HG03571 (cell line): ENCODE measurements at regions not wholly inside any gene's neighbourhood (a gene's known extent, or its start where the extent isn't known, plus 50 kb on each side); places are given as distances from the start of the nearest gene placed in this dataset.
"Not testable (repeated sequence)": the region's sequence is repeated elsewhere in the genome, so short reads cannot be mapped to it uniquely, and the experiment has no call there.

Source experiments
- ATAC-seq: cut with Tn5 transposase; IDR thresholded peaks from one replicate; pipeline ENCODE4 v1.9.1; 2021; ENCODE audit not compliant: unreplicated experiment

DNA sequence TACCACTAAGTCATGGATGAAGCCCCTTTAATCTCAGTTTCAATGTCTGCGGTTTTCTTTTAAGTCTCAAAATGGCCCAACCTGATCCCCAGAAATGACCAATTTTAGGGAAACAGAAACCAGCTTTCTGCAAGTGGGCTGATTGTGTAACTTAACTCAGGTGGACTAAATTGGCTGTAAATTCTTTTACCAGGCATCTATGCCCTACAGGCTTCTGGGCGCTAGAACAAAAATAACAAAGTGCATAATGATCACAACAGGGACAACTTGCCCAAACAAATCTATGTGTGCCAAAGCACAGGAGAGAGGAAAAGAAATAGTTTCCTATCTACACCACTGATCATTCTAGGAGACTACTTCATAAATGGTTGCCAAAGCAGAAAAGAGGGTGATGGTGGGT lies 112.3 kb upstream of the SETBP1 start:
- no peak for ATAC-seq

DNA sequence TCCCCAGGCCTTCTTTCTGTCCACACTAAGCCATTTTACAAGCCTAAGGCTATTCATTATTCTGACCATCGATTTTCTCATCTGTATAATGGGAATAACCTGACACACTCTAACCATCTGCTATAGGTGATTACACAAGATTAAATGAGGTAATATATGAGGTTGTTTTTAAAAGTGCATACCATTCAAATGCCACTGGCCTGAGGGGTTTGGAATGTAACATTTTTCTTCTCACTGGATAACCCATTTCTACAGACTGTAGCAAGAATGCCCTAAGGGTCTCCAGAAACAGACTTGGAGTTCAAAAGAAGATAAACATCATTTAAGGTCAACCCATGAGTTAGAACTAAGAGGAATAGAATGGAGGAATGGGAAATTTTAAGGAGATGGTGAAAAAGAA lies 111.7 kb upstream of the SETBP1 start:
- ATAC-seq = no peak

DNA sequence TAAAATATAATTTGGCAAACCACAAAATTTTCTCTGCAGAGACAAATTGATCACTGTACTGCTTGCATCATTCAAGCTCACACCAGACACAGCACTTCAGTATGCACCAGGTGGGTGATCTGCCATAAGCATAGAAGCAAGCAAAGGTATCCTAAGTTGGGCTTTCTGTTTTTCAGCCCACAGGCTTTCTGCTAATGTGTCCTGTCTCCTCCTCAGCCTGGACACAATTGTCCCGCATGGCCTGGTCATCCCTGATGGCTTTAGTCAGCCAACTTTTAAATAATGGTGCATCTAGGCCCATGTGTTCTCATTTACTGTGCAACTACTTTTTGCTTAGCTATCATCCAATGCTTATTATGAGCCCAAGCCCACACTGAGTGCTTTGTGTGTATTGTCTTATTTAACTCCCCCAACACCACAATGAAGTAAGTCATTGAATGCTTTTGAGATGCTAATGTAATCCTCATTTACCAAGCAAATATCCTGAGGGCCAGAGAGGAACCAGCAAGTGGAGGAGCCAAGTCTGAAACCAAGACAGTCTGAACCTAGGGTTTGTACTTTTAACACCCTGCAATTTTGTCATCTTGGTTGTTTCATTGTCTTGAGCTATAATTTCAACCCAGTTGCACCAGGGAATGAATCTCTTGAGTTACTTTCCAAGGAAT lies 111.2 kb upstream of the SETBP1 start:
- no peak for ATAC-seq

DNA sequence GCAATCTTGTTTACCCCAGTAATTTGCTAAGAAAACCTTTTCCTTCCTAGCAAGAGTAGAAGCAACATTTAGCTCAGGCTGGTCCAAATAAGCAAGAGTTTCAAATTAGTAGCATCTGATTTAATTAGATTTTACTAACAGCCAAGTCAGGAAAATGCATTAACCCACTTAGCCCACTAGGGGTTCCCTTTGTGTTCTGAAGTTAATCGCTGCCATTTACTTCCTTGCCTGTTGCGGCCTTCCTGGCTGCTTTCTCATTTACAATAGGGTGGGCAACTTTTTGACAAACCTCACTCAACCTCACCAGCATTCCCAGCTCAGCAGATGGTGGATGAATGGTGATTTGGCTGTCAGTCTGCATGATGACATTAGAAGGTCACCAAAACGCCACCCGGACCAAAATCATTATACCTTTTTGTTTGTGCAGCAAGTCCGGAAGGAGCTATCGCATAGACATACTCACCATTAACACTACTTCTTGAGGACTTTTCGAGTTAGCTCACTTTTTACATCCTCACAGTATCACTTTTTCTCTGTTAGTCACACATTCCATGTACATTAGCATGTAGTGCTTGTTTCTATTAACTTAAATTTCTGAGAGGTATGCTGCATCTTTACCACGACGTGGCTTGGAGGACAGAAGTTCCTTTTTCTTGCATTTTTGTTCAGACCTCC lies 101.5 kb upstream of the SETBP1 start:
- ATAC-seq = no peak

DNA sequence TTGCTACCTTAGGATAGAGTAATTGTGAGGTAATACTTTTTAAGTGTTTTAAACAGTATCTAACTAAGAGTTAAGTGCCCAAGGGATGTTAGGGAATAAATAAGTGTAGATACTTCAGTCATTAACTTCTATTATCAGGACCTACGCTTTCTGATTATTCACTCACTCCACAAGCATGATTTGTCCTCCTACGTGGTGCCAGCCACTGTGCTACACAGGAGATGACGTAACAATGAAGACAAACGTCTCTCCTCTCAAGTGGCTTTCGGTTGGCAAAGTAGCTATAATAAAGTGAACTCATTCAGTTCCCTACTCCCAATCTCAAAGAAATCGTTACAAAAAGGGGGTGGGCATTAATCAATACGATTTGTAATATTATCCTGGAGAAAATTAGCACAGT lies 100.9 kb upstream of the SETBP1 start:
- ATAC-seq = no peak

DNA sequence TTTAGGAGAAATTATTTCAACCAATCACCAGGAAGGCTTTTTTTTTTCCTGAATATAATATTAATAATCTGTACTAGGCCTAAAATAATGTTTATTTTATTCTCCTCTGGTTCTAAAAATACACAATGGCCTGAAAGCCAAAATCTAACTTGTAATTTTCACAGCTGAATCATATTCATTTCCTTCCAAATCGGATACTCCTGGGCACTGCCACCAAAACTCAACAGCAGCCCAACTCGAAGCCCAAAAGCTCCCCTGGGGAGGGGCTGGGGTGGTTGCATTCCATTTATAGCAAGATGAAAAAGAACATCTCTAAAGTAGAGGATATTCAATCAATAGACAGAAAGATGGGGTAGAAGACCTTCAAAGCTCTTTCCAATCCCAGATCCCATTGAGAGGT lies 100.5 kb upstream of the SETBP1 start:
- ATAC-seq = no peak

DNA sequence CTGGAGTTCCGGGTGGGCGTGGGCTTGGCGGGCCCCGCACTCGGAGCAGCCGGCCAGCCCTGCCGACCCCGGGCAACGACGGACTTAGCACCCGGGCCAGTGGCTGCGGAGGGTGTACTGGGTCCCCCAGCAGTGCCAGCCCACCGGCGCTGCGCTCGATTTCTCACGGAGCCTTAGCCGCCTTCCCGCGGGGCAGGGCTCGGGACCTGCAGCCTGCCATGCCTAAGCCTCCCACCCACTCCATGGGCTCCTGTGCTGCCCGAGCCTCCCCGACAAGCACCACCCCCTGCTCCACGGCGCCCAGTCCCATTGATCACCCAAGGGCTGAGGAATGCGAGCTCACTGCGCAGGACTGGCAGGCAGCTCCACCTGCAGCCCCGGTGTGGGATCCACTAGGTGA lies 99.9 kb upstream of the SETBP1 start:
- not testable (repeated sequence) for ATAC-seq

DNA sequence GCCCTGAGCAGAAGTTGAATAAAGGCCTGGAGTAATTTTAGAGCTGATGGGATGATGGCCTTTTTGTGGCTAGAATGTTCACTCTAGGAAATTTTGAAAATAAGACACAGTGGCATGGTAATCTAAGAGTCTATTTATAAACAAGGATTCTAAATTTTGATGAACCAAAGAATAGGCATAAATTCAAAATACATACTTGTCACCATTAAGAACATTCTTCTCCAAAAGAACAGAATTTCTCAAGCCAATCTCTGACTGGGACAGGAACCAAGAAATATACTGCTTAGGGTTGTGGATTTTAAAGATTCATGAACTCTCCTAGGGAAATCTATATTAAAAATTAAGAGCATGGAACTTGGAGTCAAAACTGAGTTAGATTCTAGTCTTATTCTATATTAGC lies 98.2 kb upstream of the SETBP1 start:
- ATAC-seq = no peak

DNA sequence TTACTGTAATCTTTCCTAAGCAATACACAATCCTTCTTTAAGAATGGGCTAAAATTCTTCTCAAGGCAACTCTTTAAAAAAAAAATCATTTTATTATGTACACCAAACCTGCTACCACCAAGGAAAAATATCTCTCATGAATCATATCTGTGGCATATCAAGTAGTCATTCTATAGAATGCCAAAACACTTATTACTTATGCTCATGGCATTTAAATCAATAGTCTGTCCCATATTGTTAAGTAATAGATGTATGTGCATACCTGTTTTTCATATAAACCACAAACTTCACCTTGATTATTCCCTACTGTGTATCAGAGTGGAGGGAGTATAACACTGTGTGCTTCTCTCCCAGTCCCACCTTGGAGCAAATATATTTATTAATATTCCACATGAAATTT lies 95.8 kb upstream of the SETBP1 start:
- no peak for ATAC-seq

DNA sequence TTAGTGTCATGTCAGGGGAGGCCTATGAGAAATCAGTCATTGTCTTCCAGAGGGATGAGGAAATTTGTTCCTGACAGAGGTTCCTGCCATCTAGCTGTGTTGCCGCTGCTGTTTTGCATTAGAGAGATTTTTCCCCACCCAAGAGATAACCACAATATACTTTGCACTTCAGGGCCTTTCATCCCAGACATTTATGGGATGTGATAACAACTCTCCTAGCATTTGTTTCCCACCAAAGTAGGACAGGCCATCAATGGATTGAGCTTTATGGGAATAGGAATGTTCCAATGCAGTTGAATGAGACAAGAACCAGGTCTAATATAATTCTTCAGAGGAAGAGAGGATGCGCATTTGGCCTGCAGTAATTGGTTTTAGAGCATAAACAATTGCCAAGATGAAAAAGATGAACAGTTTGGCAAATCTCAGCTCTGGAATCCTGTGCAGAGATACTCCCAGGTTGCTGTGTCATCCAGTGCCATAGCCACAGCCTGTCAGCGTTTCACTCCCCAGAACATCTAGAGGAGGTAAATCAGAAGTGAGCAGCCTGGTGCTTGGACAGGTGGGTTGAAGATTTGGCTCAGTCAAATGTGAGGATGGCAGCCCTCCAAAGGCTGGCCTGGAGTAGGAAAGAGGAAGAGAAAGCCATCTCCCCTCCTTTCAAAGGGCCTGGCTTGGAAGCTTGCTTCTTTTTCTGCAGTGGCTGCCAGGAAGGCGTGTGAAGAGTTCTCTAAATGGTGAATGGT lies 93.7 kb upstream of the SETBP1 start:
- no peak for ATAC-seq

DNA sequence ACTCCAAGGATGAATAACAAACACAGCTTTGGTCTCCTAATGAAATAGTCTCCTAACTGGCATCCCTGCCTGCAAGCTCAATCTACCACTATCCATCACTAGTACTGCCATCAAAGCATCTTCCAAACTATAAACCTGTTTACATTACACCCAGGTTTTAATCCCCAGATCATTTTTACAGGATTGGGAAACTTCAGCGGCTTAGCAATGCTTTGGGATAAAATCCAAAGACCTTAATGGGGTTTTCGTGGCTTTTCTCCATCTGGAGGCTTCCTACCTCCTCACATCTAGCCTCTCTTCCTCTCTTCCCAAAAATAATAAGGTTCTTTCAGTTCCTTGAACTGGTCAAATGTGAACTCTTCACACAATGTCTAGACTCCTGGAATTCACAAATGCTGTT lies 92.2 kb upstream of the SETBP1 start:
- no peak for ATAC-seq

DNA sequence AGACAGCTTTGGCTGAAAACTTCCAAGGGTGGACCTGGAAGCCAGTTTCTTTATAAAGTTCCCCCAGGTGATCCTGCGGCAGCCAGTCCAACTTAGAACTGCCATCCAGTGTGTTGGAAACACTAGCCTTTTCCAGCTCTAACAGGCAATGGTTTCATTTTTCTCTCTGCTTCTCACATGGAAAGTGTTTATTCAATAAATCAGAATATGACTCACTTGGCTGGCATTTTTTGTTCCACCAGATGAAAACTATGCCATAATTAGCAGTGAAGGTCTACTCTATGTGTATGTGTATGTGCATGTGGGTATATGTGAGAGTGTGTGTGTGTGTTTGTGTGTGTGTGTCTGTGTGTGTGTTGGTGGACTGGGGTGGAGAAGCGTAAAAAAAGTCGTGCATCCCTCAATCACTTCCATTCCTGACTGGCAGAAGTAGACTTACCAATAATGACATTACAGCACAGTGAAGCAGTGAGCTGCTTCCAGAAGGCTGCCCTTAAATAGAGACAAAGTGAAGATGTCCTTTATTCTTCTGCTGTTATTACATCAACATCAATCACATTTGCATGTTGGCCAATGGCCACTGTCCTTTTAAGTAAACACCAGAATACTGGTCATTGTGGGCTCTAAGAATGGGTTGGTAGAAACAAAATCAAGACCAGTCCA lies 90.9 kb upstream of the SETBP1 start:
- ATAC-seq = no peak

DNA sequence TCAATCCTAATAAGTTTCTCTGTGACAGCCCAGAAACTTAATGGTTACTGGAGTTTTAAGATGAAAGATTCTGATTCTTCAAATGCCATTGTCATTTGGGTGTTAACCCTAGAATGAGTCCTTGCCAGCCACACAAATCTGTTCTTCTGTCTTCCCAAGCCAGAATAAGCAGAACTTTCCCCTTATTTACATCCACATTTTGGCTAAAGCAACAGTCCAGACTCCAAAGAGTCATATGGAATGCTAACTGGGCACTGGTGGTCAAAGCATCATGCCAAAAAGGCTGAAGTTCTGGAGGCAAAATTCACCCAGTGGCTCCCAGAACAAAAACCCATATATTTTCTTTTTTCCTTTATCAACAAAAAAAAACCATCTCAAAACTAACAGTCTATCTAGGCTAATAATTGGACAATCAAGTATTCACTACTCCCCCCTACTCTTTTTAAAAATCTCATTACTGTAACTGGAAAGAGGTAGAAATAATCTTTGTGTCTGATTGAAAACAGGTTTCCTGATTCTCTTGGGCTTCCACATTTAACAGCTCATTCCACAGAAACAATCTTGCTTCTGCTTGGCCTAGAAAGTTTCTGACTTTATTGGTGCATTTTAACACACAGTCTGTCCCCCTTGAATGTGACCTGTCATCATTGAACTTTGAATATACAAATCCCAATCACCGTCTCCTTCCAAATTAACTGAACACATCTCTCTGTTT lies 89.6 kb upstream of the SETBP1 start:
- no peak for ATAC-seq

DNA sequence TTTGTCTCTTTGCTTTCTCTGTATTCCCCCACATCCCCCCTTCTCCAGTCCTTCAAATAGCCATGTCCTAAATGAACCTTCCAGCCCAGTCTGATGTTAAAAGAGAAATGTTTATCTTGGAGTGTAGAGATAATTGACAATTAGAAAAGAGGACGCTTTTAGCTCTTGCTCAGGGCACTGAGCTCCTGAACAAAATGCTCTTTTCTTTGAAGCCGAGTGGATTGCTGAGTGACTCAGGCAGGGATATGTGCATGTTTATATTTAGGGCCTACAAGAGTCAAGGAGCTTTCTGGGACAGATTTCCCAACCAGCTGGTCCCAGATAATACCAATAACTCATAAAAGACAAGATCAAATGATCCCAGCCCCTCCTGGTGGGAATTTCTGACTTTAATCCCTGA lies 88.0 kb upstream of the SETBP1 start:
- ATAC-seq = no peak

DNA sequence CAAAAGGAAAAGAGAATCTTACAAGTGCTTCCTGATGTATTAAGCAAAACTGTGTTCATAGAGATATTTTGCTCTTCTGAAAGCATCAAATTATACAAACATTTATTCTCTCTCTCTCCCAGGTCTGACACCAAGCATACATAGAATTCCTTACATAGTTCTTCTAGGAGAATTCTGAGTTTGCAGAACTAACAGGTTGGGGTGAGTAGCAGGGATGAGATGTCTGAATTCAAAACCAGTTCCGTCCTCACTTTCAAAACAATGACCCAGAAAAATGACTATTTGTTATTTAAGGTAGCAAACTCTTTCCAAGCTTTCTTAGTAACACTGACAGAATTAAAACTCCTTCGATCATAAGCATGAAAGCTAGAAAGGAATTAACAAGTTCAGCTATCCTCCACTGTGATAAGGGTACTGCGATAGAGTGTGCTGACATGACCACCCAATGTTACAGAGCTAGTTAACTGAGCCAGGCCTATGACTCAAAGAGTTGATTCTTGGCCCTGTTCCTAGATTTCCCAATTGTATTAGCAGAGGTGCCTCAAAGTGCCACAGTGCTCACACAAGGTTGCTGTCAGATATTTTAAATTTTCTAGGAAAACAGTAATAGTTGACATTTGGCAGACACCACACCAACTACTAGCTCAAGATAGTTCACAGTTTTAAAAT lies 85.8 kb upstream of the SETBP1 start:
- no peak for ATAC-seq

DNA sequence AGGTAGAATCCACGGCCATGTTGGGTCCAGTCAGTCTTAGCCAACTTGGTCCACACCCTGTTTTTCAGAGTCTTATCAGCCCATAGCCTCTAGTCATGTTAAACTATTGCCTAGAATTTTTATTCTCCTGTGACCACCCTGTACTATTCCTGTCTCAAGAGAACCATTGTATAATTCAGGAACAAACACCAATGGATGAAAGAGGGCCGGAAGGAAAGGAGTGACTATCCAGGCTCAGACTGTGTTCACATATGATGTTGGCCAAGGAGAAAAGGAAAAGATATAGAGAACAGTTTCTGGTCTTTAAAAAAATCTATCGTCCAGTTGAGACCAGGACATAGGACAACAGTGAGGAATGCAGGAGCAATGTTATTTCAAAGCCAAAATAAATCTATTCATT lies 82.9 kb upstream of the SETBP1 start:
- no peak for ATAC-seq

DNA sequence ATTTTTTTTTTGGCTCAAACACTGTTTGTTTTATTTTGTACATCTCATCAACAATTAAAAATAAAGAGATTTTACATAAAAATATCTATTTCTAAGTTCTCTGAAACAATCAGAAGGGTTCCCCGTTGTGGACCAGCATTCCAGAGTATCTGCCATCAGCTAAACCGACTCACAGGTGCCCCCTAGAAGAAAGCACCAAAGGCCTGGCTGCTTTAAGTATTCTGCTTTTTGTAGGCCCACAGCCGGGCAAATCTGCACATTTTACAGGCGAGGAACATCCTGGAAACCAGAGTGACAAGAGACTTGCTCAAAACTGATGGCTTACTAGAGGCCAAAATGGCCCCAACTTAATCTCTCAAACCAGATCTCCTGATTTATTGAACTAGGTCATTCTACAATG lies 82.2 kb upstream of the SETBP1 start:
- ATAC-seq = no peak

DNA sequence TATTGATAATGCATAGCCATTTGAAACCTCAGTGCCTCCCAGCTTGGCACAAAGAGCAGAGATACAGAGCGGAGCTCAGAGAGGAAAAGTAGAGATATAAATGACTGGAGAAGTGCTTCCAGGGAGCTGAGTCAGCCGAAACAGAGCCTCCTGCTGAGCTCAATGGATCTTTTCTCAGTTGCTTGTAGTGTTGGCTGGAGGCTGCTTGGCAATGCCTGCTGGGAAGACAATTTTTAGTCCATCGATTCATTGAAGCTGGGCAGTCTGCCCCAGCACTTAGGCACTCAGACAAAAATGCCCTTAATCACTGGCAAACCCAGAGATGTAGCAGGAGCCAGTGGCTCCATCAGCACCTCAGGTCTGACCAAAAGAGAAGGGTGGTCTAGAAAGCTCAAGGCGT lies 81.3 kb upstream of the SETBP1 start:
- ATAC-seq = no peak

DNA sequence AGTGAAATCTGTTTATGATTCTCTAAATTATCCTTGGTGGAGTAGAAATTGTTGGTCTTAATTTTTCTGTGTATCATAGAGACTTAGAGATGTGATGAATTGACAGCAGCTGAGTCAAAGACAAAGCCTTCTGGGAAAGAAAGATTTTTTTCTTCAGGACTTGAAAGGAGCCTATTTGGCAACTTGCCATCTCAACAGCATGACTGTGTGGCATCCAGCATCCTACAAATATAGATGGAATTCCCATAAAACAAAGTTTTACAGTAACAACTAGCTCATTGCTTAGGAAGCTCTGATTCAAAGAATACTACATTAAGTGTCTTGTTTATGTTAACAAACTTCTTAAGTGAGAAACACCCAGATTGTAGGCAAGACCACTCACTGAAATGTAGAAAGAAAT lies 79.2 kb upstream of the SETBP1 start:
- ATAC-seq = no peak

DNA sequence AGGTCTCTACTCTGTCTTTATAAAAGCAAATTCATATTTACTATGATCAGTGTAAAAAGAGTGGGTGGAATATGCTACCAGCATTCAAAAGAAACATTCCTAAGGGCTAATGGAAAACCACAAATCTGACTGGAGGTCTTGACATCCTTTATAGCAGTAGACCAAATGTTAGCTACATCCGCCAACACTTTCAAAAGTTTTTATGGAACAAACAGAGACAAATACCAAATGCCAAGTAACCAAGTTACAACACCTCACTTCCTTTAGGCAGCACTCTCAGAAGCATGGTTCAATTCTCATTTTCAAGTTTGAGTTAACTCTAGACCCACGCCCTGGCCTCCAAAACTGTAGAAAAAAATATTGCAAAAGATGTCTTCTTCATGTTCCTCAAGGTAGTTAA lies 78.3 kb upstream of the SETBP1 start:
- ATAC-seq = no peak

DNA sequence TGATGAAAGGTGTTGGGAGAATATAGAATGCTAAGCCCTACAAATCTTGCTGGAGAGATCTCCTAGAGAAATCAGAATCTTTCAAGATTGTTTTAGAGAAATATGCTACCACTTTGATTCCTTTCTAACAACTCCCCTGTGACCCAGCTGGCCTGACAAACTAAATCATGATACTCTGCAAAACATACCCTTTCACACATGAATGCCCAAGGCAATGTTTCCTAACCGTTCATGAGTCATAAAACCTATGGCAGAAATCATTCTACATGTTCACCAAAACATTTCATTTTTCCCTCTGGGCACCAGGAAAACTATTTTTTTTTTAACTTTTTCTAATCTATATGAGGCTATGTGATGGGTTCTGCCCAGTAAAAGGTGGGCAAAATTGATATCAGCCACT lies 77.8 kb upstream of the SETBP1 start:
- ATAC-seq = no peak
